Right renal cortex interstitium (tissue), 3 donors: ENCODE measurements at regions not wholly inside any gene's neighbourhood (a gene's known extent, or its start where the extent isn't known, plus 50 kb on each side); places are given as distances from the start of the nearest gene placed in this dataset.

Source experiments
- DNase-seq, 3 donors: peaks; one replicate each; pipeline ENCODE4 v3.0.0-alpha.2; 2013; ENCODE audit warnings: low read depth in 3 of 3, low spot score in 2 of 3

DNA sequence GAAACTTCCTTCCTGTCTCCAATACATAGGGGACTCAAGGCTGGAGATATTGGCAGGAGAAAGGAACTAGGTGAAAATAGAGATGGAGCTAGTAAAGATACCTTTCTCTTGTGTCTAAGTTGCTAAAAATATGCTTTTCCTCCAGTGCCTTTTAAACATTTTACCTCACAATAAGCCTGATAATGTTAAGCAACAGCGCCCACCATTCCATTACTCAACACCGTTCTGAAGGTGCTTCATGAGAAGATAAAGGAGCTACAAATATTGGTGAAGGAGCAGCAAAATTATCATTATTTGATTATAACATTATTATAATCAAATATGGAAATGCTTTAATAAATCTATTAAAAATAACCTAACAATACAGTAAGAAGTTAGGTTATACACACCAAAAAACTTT is 83.6 kb upstream of the BARX2 start:
- no peak for DNase-seq

DNA sequence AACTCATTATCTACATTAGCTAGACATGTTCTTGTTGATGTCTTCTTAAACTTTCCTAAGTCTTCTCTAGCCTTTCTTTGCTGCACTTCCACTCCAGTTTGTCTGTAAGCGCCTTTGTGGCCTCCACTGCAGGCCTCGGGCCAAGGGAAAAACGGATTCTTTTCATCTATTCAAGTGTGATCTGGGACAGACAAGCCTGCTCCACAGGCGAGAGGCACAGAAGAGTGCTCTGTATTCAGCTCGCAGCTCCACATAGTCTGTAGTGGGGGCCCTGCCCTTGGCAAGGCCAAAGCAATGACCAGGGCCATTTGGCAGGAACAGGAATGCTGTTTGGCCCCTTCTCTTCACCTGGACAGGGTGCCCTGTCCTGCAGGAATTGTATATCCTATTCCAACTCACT is 84.1 kb upstream of the BARX2 start:
- no peak for DNase-seq

DNA sequence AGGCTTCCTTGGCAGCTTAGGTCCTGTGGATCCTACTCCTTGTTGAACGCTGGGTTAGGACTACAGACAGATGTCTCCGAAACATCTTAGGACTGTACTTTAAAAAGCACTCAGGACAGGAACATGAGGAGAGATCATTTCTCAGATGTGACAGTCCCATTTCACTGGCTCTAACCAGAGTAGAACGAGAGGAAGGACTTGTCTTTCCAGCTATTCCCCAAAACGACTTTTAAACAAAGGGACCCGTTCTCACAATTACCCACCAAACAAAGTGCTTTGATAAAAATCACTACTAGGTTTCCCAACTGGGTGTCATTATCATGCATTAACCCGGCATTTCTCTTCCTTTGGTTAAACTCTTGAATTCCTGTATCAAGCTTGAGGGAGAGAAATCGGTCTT is 84.7 kb upstream of the BARX2 start:
- no peak for DNase-seq

DNA sequence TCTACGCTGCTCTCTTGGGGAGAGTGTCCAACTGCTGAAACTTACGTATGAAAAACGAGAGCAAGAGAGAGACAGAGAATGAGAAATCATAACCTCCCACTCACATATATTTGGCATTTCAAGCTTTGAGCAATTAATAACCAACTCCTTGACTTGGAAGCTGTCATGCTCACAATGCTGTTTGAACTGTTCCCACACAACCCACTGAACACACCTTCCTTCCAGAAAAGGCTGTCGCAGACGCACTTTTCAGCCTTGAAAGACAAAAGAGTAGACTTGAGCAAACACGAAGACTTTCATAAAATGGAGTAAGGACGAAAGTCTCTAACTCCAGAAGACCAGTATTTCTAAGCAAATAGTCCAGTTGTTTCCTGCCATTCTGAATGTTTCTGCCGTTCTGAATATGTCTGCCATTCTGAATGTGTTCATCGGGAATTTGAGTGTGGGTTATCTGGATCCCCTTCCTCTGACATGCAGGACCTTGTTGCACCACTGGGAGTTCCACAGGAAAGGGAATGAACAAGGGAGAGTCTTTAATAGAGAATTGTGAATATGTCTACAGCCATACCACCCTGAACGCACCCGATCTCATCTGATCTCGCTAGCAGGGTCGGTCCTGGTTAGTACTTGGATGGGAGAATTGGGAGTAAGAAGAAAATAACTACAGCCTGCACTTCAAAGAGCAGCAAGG is 86.2 kb upstream of the BARX2 start:
- DNase-seq = no peak

DNA sequence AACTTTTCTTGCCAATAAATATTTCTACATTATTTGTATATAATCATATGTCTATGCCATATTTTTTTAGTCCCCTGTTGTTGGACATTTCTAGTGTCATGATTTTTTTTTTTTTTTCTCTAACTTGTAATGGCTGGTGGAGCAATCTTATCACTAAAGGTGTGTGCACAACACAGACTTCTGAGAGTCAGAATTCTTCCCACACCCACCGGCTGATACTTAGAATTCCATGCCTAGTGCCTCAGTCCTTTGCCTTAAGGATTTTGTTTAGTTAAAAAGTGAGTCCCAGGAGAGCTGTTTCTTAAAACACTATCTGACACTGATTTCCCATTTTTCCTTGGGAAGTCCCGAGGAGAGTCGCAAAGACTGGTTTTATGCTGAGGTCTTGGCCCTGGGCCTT is 87.7 kb upstream of the BARX2 start:
- no peak for DNase-seq

DNA sequence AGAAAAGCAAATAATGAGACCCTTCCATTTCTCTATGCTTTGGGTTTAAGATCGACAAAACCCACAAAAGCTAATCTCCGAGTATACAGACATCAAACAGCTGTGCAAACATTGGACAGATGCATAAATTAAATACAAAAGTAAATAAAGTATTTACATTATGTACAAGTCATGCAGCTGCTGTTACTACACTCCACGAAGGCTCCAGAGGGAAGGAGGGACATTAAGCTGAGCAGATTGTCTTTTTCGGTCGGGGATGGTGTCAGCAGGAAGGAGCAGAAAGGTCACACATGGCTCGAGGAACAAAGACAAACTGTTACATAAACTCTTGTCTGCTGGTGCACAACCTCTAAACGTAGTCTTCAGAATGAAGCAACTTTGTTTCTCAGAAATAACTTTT is 88.8 kb upstream of the BARX2 start:
- DNase-seq = no peak

DNA sequence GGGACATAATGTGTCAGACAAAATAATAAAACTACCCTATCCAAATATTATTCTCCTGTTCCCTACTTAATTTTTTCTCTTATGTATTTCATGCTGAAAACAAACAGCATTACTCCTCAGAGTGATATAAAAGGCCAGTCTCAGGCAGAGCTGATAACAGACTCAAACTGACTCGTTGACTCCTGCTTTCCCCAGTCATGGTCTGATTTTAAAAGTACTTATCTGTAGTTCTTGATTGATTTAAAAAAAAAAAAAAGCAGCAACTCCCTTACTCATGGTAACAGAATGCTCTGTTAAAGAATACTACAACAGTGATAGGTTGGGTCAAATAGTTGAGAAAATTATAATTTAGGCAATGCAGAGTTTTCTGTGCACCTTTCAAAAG is 90.3 kb upstream of the BARX2 start:
- no peak for DNase-seq

DNA sequence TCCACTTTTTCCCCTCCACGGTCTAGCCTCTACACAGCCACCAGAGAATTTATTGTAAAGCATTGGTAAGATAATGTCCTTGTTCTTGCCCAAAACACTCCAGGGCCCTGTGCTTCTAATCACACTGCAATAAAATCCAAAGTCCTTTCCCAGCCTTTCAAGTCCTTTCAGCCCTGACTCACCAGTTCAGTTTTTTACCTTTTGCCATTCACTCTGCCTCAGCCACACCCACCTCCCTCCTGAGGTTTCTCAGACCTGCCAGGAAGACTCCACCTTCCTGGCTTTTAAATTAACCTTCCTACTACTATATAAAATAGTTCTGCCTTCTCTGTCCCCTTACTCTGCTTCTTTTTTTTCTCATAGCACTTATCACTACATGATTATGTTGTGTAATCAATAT is 91.0 kb upstream of the ARHGAP32 start:
- DNase-seq = no peak

DNA sequence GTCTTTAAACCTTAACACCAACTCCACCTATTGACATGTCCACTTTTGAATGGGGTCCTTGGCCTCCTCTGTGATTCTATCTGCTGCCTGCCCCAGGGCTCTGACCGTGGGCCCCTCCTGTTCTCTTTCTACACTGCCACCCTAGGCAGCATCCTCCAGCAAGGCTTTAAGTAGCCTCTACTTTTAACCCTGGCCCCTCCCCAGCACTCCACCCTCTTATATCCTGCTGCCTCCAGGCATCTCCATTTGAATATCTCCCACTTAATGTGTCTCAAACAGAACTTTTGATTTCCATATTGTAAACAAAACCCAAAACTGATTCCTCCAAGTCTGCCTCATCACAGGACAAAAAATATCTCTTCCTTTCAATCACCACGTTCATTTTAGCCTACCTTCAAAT is 90.5 kb upstream of the ARHGAP32 start:
- no peak for DNase-seq

DNA sequence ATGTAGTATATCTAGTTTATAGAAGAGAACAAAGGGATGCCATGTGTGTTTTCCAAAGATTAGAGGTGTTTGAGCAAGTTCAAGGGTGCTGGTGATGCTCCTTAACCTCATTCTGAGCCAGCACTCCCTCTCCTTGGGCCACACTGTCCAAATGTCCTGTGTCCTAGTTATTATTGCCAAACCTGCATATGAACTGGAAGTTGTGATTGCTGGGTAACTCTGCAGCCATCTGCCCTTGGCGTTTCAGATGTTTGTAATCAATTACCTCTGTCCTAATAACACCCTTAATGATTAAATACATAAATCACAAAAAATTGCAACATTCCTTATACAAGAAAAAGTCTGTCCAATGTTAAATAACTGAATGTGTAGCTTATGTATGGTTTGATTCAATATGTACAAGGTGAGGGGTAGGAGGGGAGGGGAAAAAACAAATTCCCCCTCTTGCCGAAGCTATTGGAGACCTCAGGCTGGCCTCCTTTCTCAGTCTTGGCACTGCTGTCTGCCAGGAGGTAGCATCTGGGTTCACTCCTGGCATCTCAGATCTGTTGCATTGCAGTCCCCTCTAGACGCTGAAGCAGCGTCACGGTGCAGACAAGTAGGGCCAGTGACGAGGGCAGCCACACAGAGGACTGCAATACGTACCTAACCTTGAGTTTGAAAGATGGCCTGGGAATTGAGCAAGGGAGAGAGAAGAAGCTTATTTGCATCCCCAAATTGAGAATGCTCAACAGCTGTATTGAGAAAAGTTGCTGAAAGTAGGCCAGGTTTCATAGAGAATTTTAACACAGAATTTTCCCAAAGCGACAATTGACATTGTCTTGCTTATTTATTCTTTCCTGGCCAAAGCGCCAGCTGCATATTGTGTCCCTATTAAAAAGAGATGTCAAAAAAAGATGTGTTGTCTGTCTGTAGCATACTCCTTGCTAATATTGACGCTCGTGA is 89.6 kb upstream of the ARHGAP32 start:
- DNase-seq = no peak

DNA sequence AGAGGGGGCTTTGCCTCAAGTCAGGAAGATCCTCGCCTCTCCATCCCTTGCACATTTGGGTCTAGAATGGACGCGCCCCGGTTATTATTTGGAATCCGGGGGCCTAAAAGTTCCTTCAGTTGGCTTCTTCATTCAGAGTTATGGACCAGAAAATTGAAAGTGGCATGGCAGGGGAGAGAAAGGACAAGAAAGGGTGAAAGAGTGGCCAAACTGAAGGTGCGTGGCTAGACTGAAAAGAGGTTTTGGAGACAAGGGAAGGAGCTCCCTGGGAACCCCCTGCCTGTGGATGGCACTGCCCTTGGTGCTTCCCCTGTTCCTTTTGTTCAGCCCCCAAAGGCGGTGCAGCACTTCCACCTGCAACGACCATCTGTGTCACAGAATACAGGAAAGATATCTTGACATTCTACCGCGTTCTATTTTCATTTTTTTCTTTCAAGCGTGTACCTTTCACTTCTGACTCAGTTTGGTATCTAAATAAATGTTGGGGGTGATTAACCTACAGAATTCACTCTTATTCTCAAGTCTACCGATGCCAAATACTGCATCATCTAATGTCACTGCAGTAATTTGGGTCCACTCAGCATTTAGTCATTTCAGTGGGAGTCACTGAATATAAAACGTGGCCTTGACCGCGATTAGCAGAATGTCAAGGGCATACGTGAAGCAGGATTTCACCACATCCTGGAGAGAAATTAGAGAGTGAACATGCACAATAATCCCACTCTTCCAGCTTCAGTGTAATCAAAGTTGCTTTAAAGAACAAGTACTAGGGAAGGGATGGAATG is 88.1 kb upstream of the ARHGAP32 start:
- no peak for DNase-seq

DNA sequence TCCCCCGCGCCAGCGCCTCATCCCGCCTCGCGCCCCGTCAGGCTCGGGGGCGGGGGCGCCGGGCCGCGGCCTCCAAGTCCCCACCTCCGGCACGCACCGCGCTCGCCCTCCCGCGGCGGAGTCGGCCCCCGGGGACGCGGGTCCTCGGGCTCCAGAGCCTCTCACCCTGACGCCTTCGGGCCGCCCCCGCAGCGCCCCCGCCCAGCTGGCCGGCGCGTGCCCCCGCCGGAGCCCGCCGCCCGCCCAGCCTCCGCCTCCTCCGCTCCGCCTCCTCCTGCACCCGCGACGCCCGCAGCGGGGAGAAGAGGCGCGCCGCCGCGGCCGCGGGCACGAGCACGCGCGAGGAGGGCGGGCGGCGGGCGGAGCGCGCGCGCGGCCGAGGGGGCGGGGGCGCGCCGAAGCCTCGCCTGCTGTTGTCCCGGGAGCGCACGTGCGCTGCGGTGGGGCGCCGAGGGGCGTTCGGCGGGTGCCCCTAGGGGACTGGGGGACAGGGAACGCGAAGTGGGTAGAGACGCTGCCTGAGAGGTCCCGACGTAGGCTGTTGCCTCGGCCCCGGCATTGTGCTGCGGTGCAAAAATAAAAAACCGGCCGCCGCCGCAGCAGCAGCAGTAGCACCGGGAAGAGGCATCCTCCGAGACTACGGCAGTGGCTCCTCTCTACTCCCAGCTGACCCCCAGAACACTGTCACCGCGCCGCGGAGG is 87.4 kb upstream of the ARHGAP32 start:
- DNase-seq = peak in 2 of 3 donors; percentile 57 to 65

DNA sequence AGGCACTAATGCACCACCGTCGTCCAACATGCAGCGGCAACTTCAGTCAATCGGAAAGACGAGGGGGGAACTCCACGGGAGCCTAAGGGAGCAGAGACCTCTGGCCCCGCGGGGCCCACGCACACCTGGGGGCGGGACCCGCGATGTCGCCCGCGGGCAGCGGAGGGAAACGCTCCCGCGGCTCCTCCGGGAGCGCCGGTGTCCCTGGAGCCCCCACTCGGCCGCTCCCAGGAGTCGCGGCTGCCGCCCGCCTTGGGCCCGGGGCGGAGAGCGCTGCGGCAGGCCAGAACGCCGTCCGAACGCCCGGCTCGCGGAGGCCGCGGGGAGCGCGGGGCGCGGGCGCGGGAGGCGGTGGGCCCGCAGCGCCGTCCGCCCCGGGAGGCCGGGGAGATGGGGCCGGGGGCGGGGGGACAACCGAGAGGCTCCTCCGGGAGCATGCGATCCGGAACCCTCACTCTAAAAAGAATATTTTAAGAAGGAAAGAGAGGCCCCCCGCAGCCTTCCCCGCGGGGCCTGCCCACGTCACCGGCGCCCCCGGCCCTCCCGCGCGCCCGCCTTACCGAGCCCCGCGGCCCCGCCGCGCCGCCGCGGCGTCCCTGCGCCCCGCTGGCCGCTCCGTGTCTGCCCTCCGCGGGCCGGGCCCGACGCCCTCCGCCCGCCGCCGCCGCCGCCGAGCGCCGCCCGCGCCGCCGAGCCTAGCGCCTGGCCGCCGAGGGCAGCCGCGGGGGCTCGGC is 86.6 kb upstream of the ARHGAP32 start:
- DNase-seq = no peak

DNA sequence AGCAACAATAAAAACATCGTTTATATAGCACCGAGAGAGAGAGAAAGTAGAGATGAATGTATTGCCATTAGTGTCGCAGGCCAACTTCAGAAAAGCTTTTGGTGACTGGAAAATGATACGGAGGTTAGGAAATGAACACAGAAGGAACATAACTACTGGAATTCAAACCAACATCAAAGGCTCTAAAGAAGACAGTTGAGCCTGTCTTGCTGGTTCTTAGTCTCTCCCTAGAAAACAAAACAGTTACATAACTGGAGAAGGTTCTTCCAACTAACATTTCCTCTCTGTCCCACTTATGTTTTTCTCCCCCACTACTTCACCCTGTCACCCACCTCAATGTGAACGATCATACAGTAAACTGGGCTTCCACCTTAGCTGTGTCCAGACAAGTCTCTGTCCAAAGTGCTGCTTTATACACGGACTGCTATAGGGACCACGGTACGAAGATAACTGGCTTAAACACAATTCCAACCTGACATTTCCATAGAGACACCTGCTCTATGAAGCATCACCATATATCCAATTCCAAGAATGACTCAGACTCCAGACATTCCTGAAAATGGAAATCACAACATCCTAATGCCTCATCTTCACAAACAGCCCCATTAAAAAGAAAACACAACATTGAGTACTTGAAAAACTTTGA is 85.2 kb upstream of the ARHGAP32 start:
- no peak for DNase-seq

DNA sequence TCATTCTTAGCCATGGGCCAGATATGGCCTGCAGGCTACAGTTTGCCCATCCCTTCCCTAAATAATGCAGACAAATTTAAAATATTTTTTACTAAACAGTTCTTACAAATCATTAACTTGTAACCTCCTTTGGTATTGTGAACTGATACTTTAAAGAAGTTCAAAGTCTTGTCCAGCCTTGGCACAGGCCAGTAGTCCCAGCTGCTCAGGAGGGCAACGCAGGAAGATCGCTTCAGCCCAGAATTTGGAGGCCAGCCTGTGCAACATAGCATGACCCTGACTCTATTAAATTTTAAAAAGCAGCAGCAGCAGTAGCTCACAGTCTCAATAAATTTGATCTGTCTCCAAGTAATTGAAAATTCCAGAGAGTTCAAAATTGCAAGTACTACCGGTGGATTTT is 83.7 kb upstream of the ARHGAP32 start:
- no peak for DNase-seq

DNA sequence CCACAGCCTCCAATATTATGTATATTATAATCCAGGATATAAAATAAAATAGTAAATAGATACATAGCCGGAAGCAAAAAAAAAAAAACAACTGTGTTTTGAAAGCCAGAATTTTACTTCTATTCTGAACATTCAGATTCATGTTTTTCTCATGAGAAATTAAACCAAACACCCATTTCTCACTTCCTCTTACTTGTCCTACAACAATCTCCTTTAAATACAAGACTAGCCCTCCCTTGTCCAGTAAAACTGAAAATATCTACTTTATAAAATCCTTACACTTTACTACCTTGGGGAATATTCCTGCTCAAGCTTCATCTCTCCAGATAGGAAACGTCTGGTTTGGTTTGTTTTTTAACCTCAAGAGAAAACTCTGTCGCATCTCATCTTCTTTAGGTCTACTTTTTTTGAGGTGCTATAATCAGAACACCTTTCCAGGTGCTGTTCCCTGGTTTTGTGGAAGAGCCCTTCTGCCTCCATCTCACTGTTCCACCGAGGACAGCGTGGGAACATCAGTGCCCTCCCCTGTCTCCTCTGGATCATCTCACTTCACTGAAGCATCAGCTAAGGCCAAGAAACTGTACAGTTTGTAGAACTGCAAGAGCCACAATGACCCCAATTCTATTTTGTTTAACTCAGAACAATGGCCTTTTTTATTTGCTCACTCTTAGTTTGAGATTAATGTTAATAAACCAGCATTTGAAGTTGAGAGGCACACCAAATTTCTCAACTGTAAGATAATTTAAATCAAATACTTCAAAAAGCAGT is 82.0 kb upstream of the ARHGAP32 start:
- DNase-seq = no peak

DNA sequence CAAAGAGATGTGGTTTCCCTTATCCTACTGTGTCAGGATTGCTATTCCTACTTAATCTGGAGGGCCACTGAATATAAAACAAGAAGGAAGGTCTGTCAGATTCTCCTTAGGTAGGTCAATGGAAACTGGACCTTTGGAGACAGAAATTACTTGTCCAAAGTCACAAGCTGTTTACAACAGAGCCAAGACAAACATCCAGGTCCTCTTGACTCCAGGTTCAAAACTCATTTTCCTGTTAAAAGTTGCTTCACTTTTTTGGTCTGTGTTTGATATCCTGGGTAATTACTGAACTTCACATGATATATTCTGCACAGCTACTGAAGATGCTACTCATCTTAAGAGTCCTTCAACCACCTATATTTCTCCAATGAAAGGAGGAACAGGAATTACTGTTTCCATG is 81.2 kb upstream of the ARHGAP32 start:
- DNase-seq = no peak

DNA sequence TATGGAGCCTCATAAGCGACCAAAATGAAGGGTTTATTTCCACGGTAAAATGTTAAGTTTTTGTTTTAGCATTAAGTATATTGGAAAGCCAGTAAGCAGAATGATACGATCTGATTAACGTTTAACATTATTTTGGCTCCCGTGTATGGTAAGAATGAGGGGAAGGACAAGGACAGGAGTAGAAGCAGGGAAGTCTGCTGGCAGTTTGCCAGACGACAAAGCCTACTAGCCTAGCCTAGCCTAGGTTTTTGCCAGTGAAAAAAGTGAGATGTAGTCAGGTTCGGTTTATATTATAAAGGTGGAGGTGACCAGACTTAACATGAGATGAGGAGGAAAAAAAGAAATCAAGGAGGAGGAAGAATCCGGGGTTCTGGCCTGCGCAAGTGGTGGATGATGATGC is 78.9 kb upstream of the ARHGAP32 start:
- DNase-seq = no peak

DNA sequence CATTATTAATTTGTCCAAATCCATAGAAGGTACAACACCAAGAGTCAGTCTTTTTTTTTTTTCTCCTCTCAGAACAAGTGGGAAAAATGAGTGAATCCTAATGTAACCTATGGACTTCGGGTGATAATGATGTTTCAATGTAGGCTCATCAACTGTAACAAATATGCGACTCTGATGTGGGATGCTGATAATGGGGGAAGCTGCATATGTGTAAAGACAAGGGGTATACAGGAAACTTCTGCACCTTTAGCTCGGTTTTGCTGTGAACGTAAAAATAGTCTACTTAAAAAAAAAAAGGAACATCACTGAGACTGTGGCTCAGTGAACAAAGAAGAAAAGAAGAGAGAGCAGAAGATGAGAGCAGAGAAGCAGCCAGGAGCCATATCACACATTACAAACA is 78.3 kb upstream of the ARHGAP32 start:
- DNase-seq = no peak
